GM21367 (cell line): ENCODE measurements at regions not wholly inside any gene's neighbourhood (a gene's known extent, or its start where the extent isn't known, plus 50 kb on each side); places are given as distances from the start of the nearest gene placed in this dataset.
"Not testable (repeated sequence)": the region's sequence is repeated elsewhere in the genome, so short reads cannot be mapped to it uniquely, and the experiment has no call there.

Source experiments
- ATAC-seq: cut with Tn5 transposase; IDR thresholded peaks from one replicate; pipeline ENCODE4 v1.9.1; 2021; ENCODE audit not compliant: unreplicated experiment

DNA sequence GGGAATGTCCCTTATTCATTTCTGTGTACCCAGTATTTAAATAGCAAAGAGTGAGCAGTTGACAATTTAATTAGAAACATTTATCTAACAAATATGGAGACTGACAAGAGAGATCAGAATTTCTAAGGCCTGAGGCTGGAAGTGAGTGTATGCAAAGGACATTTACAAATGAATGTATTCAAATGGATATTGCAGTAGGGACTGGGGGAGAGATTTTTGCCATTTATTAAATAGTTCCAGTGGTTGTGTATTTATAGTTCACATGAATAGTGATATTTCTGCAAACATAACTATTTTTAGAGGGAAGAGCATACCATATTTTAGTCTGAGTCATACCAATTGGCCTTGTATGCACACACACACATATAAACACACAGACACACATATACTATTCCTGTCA, 592.4 kb downstream of the GLUD2 start:
- no peak for ATAC-seq

DNA sequence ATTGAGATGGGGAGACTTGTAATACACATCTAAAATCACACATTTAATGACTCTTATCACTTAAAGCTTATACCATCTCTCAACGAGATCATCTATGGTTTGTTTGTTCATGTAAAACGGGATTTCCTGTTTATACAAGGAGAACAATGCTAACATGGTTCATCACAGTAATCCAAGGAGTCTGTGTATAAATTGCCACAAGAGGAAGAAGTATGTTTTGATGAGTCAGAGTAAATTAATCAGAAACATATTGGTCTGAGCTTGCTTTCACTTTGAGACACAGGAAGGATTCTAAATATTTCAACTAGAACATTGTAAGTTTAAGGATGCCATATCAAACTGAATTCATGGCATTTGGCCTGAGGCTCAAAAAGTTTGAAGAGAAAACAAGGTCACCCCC, 594.1 kb downstream of the GLUD2 start:
- ATAC-seq, result no peak

DNA sequence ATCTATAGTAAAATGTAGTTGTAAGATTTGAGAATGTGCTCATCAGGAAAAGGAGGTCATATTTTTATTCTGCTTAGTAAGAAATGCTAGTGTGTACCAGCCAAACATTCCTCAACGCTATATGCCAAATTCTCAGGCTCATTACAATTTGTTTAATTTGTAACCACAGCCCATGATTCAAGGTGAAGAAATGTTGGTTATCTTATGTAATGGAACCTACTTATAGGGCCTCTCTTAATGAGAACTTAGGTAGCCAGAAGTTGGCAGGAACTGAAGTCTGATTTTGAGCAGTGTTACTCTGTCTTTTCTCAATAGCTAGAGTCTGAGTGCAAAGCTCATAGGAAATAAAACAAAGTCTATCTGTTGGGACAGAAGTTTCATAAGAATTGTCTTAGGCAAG, 595.0 kb downstream of the GLUD2 start:
- no peak for ATAC-seq

DNA sequence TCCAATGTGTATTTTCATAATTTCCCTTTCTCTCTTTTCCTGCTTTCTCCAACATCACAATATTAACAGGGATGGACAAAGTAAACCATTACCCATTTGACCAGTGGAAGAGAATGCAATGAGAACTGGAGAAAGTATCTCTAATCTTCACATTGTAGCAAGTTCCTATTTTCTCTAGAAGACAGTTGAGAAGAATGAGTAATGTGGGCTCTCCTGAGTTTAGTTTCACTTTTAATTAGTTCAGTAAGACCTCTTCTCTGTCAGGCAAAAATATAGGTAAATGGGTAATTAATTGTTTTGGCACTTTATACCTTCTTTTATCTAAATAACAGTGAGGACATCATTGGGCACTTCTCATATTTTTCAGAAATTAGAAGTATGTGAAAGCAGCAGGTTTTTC, 602.0 kb downstream of the GLUD2 start:
- no peak for ATAC-seq

DNA sequence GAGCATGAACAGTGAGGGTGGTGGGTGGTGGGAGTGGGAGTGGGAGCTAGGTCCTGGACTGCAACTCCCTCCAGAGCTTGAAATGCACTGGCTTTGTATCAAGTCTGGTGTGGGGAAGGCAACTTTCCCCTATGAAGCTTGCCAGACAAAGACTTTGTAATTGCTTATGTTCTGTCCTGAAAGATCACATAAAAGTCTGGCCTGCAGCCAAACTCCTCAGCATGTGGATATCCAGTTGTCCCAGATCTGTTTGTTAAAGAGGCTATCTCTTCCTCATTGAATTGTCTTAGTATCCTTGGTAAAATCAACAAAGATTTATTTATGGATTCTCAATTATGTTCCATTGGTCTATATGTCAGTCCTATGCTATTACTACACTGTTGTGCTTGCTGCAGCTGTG, 607.9 kb downstream of the GLUD2 start:
- no peak for ATAC-seq

GRCh38 chrX:121666171-121666570, 618.8 kb downstream of the GLUD2 start:
- no peak for ATAC-seq

- ATAC-seq, result no peak
These were observed 624.2 kb downstream of the GLUD2 start for GRCh38 chrX:121671649-121672048.

DNA sequence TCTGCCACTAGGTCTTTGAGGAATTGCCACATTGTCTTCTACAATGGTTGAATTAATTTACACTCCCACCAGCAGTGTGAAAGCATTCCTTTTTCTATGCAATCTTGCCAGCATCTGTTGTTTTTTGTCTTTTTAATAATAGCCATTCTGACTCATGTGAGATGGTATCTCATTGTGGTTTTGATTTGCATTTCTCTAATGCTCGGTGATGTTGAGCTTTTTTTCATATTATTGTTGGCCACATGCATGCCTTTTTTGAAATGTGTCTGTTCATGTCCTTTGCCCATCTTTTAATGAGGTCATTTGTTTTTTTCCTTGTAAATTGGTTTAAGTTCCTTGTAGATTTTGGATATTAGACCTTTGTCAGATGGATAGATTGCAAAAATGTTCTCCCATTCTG, 661.8 kb downstream of the GLUD2 start:
- ATAC-seq, result not testable (repeated sequence)

GRCh38 chrX:121733514-121733913, 686.1 kb downstream of the GLUD2 start:
- ATAC-seq, result no peak

- ATAC-seq, result no peak
These were observed 698.7 kb downstream of the GLUD2 start for GRCh38 chrX:121746105-121746504.

GRCh38 chrX:121753602-121754001, 706.2 kb downstream of the GLUD2 start:
- ATAC-seq, result not testable (repeated sequence)

- ATAC-seq, result no peak
These were observed 706.9 kb downstream of the GLUD2 start for GRCh38 chrX:121754301-121754700.

- no peak for ATAC-seq
These were observed 708.1 kb downstream of the GLUD2 start for GRCh38 chrX:121755541-121755940.

DNA sequence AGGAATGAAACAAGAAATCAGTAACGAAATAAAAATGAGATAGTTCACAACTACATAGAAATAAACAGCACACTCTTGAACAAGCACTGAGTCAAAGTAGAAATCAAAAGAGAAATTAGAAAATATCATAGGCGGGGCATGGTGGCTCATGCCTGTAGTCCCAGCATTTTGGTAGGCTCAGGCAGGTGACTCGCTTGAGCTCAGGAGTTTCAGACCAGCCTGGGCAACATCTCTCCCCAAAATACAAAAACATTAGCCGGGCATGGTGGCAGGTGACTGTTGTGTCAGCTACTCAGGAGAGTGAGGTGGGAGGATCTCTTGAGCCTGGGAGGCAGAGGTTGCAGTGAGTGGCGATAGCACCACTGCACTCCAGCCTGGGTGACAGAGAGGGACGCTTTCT, 714.4 kb downstream of the GLUD2 start:
- no peak for ATAC-seq

GRCh38 chrX:121763671-121764070, 716.3 kb downstream of the GLUD2 start:
- ATAC-seq, result no peak

GRCh38 chrX:121768210-121768609, 720.8 kb downstream of the GLUD2 start:
- ATAC-seq, result not testable (repeated sequence)

GRCh38 chrX:121781991-121782390, 734.6 kb downstream of the GLUD2 start:
- no peak for ATAC-seq

GRCh38 chrX:121782544-121782943, 735.1 kb downstream of the GLUD2 start:
- no peak for ATAC-seq

DNA sequence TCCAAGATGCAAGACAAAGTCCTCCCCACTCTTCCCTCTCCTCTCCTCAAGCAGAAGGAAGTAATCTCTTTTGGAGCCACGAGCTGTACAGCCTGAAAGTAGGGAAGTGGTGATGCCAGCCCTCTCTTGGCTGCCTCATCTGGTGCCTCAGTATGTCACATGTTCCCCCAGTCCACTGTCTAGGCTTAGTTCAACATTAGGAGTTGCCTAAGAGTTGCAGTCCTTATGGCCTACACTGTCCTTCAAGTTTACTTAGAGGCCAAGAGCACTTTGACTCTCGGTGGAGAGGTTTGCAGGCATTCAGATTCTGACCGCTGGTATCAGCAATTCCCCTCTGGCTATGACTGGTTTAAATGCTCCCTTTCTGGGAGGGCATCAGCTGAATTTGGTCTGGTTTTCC, 735.6 kb downstream of the GLUD2 start:
- no peak for ATAC-seq

GRCh38 chrX:121802881-121803412, 755.5 kb downstream of the GLUD2 start:
- ATAC-seq, result no peak

DNA sequence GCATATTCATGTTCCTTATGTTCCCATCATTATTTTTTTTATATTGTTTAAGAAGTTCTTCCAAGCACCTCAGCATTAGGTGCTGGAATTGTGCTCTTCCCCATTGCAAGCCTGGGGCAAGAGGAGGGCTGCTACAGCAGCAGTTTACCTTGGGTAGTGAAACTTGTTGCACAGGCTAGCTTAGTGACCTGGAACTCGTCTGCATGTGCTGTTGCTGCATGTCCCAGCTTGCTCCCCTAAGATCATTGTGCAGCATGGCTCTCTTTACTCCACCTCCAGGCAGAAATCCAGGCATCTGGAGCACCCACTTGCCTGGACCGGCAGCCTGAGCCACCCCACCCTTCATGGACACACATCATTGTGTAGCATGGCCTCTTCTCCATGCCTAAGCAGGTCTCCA, 776.0 kb downstream of the GLUD2 start:
- no peak for ATAC-seq

- ATAC-seq, result no peak
These were observed 784.2 kb downstream of the GLUD2 start for GRCh38 chrX:121831601-121832000.

GRCh38 chrX:121832446-121832845, 785.0 kb downstream of the GLUD2 start:
- no peak for ATAC-seq

- no peak for ATAC-seq
These were observed 788.6 kb downstream of the GLUD2 start for GRCh38 chrX:121836000-121836399.
